WTC11 (cell line): ENCODE measurements at regions not wholly inside any gene's neighbourhood (a gene's known extent, or its start where the extent isn't known, plus 50 kb on each side); places are given as distances from the start of the nearest gene placed in this dataset.

ENCODE experiments used
- ATAC-seq: fragments of 200-7000 bp; cut with Tn5 transposase; 2 replicates; pipeline ENCODE4 v1.10.0; 2021; ENCODE audit warnings: mild to moderate bottlenecking, moderate library complexity
- CTCF ChIA-PET: fragments of 300-600 bp; sonication (Branson Sonifier 250); formaldehyde crosslinking; loops from one replicate; lab custom pipeline; 2021; ENCODE audit warnings: antibody characterized with exemption; lab: Charles Lee
- POLR2A ChIA-PET: fragments of 350-600 bp; sonication (Branson Sonifier 250); formaldehyde crosslinking; loops from one replicate; lab custom pipeline; 2021; ENCODE audit warnings: antibody characterized with exemption; lab: Charles Lee
- DNase-seq: peaks from one replicate; pipeline ENCODE4 v3.0.0; 2021; ENCODE audit warnings: low spot score
- H3K27ac Mint-ChIP-seq: 2 replicates; pipeline ENCODE4 v1.8.0; 2021; ENCODE audit warnings: mixed read lengths
- H3K27me3 Mint-ChIP-seq: 2 replicates; pipeline ENCODE4 v1.8.0; 2021; ENCODE audit warnings: low read depth, mild to moderate bottlenecking, moderate library complexity, mixed read lengths
- H3K36me3 Mint-ChIP-seq: 2 replicates; pipeline ENCODE4 v1.8.0; 2021; ENCODE audit warnings: mixed read lengths
- H3K4me1 Mint-ChIP-seq: 2 replicates; pipeline ENCODE4 v1.8.0; 2022; ENCODE audit warnings: mixed read lengths
- H3K4me3 Mint-ChIP-seq: 2 replicates; pipeline ENCODE4 v1.8.0; 2021; ENCODE audit warnings: mild to moderate bottlenecking, moderate library complexity, mixed read lengths
- H3K9me3 Mint-ChIP-seq: 2 replicates; pipeline ENCODE4 v1.8.0; 2021; ENCODE audit warnings: mixed read lengths
- CDX4 ChIP-seq: fragments of 250-450 bp; sonication (Bioruptor Pico); IDR thresholded peaks from 2 replicates; pipeline ENCODE4 v1.9.0; 2021; ENCODE audit warnings: moderate library complexity, mild to moderate bottlenecking, inconsistent platforms, borderline replicate concordance
- CREB1 ChIP-seq: sonication (generic); formaldehyde crosslinking; IDR thresholded peaks from 2 replicates; pipeline ENCODE4 v1.8.0; 2023; ENCODE audit warnings: mild to moderate bottlenecking, missing genetic modification reagents
- FOXJ3 ChIP-seq: sonication (generic); formaldehyde crosslinking; IDR thresholded peaks from 2 replicates; pipeline ENCODE4 v1.9.0; 2021; ENCODE audit warnings: missing genetic modification reagents, mild to moderate bottlenecking, borderline replicate concordance
- GTF2I ChIP-seq: fragments of 250-450 bp; sonication (Bioruptor Pico); conservative IDR thresholded peaks from 2 replicates; pipeline ENCODE4 v1.4.0; 2021; ENCODE audit warnings: mild to moderate bottlenecking
- OVOL2 ChIP-seq: fragments of 250-450 bp; sonication (Bioruptor Pico); IDR thresholded peaks from 2 replicates; pipeline ENCODE4 v1.9.0; 2021; ENCODE audit warnings: mild to moderate bottlenecking, borderline replicate concordance
- PREB ChIP-seq: sonication (generic); formaldehyde crosslinking; IDR thresholded peaks from 2 replicates; pipeline ENCODE4 v1.8.1; 2022; ENCODE audit warnings: mild to moderate bottlenecking, missing genetic modification reagents, moderate library complexity, borderline replicate concordance
- PRRX2 ChIP-seq: fragments of 250-450 bp; sonication (Bioruptor Pico); IDR thresholded peaks from 2 replicates; pipeline ENCODE4 v1.8.0; 2021; ENCODE audit warnings: mild to moderate bottlenecking
- RELA ChIP-seq: sonication (generic); formaldehyde crosslinking; IDR thresholded peaks from 2 replicates; pipeline ENCODE4 v1.8.1; 2022; ENCODE audit warnings: missing genetic modification reagents, mild to moderate bottlenecking, borderline replicate concordance
- TCF7 ChIP-seq: sonication (generic); formaldehyde crosslinking; IDR thresholded peaks from 2 replicates; pipeline ENCODE4 v1.8.0; 2022; ENCODE audit warnings: mild to moderate bottlenecking, low read depth, missing genetic modification reagents, moderate library complexity
- TEAD1 ChIP-seq: sonication (generic); formaldehyde crosslinking; IDR thresholded peaks from 2 replicates; pipeline ENCODE4 v1.8.0; 2022; ENCODE audit warnings: mild to moderate bottlenecking, missing genetic modification reagents
- ZBTB43 ChIP-seq: sonication (generic); formaldehyde crosslinking; IDR thresholded peaks from 2 replicates; pipeline ENCODE4 v1.8.1; 2023; ENCODE audit warnings: mild to moderate bottlenecking, missing genetic modification reagents
- ZNF138 ChIP-seq: sonication (generic); formaldehyde crosslinking; conservative IDR thresholded peaks from 2 replicates; pipeline ENCODE4 v1.8.1; 2022; ENCODE audit warnings: mild to moderate bottlenecking, moderate library complexity, missing genetic modification reagents
- TF ChIP-seq, protein P1 (sequence below): fragments of 250-450 bp; sonication (Bioruptor Pico); IDR thresholded peaks from 2 replicates; pipeline ENCODE4 v2.1.2; 2022; ENCODE audit warnings: mild to moderate bottlenecking, moderate library complexity
- TF ChIP-seq, protein P2 (sequence below): sonication (generic); formaldehyde crosslinking; IDR thresholded peaks from 2 replicates; pipeline ENCODE4 v1.8.1; 2022; ENCODE audit warnings: missing genetic modification reagents, borderline replicate concordance
- TF ChIP-seq, protein P3 (sequence below): sonication (generic); formaldehyde crosslinking; conservative IDR thresholded peaks from 2 replicates; pipeline ENCODE4 v1.8.1; 2023; ENCODE audit warnings: mild to moderate bottlenecking, low read depth, missing genetic modification reagents, moderate library complexity
- TF ChIP-seq, protein P4 (sequence below): sonication (generic); formaldehyde crosslinking; IDR thresholded peaks from 2 replicates; pipeline ENCODE4 v1.8.1; 2022; ENCODE audit warnings: mild to moderate bottlenecking, moderate library complexity, missing genetic modification reagents

DNA sequence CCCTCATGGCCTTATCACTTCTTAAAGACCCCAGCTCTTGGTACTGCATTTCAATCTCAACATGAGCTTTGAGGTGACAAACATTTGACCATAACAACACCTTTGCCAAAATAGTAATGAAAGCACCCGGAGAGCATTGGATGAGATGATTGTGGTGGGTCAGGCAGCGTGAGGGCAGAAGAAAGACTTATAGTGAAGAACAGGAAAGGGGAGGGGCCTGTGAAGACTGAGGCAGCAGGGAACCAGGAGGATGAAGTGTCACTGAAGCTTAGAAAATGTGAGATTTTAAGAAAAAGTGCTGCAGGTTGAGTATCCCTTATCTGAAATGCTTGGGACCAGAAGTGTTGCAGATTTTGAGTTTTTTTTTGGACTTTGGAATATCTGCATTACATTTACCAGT is 86.3 kb downstream of the EMP1 start:
- DNase-seq (no peak), ATAC-seq (no peak)
- ChIA-PET CTCF (interaction anchor here (1.6 kb wide), 1 partner anchor 27 kb away, joined by 4 read pairs; no protein-coding TSS in a partner anchor), POLR2A (no interaction called here)
- TF ChIP-seq ZBTB43 (CRISPR knock-in tag) (no peak), GTF2I (CRISPR knock-in tag) (no peak), CREB1 (CRISPR knock-in tag) (no peak), CDX4 (CRISPR knock-in tag) (no peak), TCF7 (CRISPR knock-in tag) (no peak), TEAD1 (CRISPR knock-in tag) (no peak), RELA (CRISPR knock-in tag) (no peak), FOXJ3 (CRISPR knock-in tag) (no peak), ZNF138 (CRISPR knock-in tag) (no peak), PRRX2 (no peak), PREB (CRISPR knock-in tag) (no peak), OVOL2 (CRISPR knock-in tag) (no peak)
- TF ChIP-seq, protein P1, sequence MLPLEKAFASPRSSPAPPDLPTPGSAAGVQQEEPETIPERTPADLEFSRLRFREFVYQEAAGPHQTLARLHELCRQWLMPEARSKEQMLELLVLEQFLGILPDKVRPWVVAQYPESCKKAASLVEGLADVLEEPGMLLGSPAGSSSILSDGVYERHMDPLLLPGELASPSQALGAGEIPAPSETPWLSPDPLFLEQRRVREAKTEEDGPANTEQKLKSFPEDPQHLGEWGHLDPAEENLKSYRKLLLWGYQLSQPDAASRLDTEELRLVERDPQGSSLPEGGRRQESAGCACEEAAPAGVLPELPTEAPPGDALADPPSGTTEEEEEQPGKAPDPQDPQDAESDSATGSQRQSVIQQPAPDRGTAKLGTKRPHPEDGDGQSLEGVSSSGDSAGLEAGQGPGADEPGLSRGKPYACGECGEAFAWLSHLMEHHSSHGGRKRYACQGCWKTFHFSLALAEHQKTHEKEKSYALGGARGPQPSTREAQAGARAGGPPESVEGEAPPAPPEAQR, result no peak
- TF ChIP-seq, protein P2, sequence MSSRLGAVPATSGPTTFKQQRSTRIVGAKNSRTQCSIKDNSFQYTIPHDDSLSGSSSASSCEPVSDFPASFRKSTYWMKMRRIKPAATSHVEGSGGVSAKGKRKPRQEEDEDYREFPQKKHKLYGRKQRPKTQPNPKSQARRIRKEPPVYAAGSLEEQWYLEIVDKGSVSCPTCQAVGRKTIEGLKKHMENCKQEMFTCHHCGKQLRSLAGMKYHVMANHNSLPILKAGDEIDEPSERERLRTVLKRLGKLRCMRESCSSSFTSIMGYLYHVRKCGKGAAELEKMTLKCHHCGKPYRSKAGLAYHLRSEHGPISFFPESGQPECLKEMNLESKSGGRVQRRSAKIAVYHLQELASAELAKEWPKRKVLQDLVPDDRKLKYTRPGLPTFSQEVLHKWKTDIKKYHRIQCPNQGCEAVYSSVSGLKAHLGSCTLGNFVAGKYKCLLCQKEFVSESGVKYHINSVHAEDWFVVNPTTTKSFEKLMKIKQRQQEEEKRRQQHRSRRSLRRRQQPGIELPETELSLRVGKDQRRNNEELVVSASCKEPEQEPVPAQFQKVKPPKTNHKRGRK (CRISPR knock-in tag), result no peak
- TF ChIP-seq, protein P3, sequence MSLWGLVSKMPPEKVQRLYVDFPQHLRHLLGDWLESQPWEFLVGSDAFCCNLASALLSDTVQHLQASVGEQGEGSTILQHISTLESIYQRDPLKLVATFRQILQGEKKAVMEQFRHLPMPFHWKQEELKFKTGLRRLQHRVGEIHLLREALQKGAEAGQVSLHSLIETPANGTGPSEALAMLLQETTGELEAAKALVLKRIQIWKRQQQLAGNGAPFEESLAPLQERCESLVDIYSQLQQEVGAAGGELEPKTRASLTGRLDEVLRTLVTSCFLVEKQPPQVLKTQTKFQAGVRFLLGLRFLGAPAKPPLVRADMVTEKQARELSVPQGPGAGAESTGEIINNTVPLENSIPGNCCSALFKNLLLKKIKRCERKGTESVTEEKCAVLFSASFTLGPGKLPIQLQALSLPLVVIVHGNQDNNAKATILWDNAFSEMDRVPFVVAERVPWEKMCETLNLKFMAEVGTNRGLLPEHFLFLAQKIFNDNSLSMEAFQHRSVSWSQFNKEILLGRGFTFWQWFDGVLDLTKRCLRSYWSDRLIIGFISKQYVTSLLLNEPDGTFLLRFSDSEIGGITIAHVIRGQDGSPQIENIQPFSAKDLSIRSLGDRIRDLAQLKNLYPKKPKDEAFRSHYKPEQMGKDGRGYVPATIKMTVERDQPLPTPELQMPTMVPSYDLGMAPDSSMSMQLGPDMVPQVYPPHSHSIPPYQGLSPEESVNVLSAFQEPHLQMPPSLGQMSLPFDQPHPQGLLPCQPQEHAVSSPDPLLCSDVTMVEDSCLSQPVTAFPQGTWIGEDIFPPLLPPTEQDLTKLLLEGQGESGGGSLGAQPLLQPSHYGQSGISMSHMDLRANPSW (CRISPR knock-in tag), result no peak
- TF ChIP-seq, protein P4, sequence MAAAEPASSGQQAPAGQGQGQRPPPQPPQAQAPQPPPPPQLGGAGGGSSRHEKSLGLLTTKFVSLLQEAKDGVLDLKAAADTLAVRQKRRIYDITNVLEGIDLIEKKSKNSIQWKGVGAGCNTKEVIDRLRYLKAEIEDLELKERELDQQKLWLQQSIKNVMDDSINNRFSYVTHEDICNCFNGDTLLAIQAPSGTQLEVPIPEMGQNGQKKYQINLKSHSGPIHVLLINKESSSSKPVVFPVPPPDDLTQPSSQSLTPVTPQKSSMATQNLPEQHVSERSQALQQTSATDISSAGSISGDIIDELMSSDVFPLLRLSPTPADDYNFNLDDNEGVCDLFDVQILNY (CRISPR knock-in tag), result no peak
- Mint-ChIP-seq H3K27me3 (no peaks in the 10 kb centered on the region; the same call in 1 of the 2 replicates), H3K4me3 (no peak overlapping the region), H3K9me3 (no peaks in the 10 kb centered on the region), H3K4me1 (peaks cover 4% of the 10 kb centered on the region), H3K36me3 (no peaks in the 10 kb centered on the region), H3K27ac (no peak overlapping the region)
